ENCODE measurements at regions not wholly inside any gene's neighbourhood (a gene's known extent, or its start where the extent isn't known, plus 50 kb on each side); places are given as distances from the start of the nearest gene placed in this dataset.

GRCh38 chr2:53575721-53576124 is 191.9 kb upstream of the CHAC2 start:
- no peak for TF ChIP-seq CTCF (IDR thresholded peaks at IDR 0.05; ENCODE audit: poor library complexity)
- TF ChIP-seq EZH2phosphoT487 (IDR thresholded peaks at IDR 0.05; ENCODE audit: low read depth, severe bottlenecking, unreplicated experiment): no peak
- TF ChIP-seq EZH2 (IDR thresholded peaks at IDR 0.05; ENCODE audit: borderline replicate concordance): no peak
